ENCODE measurements at regions not wholly inside any gene's neighbourhood (a gene's known extent, or its start where the extent isn't known, plus 50 kb on each side); places are given as distances from the start of the nearest gene placed in this dataset.

DNA sequence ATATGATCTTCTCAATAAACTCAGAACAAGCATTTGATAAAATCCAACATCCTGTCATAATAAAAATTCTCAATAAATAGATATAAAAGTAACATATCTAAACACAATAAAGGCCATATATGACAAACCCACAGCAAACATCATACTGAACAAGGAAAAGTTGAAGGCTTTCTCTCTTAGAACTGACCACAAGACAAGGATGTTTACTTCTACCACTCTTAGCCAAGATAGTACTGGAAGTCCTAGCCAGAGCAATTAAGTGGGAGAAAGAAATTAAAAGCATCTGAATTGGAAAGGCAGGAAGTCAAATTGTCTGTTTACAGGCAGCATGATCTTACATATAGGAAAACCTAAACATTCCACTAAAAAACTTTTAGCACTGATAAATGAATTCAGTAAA is 510.9 kb downstream of the ANKRD7 start:
- Histone ChIP-seq H3K36me3 (ENCODE audit: control insufficient read depth in 4 of 4, insufficient read depth in 4 of 4, low read length in 3 of 4) (no peaks in the 10 kb centered on the region), H3K9me3 (ENCODE audit: control extremely low read depth in 1 of 5, control insufficient read depth in 4 of 5, insufficient read depth in 2 of 5, low read depth in 1 of 5, low read length in 4 of 5) (no peaks in the 10 kb centered on the region), H3K4me1 (ENCODE audit: control extremely low read depth in 1 of 4, control insufficient read depth in 4 of 4, insufficient read depth in 4 of 4, low read length in 3 of 4) (no peaks in the 10 kb centered on the region), H3K27me3 (replicated peaks in 2 of 5; ENCODE audit: control insufficient read depth in 4 of 5, insufficient read depth in 5 of 5, low read length in 4 of 5) (no peaks in the 10 kb centered on the region), H3K4me3 (ENCODE audit: control insufficient read depth in 1 of 7, extremely low read depth in 1 of 7, insufficient read depth in 4 of 7, low read depth in 2 of 7, low read length in 6 of 7) (no peak overlapping the region), H3K27ac (ENCODE audit: insufficient read depth in 1 of 2, low read depth in 1 of 2, low read length in 2 of 2, poor library complexity in 1 of 2, severe bottlenecking in 2 of 2) (no peak overlapping the region)
- DNase-seq, result no peak
- CTCF ChIA-PET, result no interaction called here
- POLR2A ChIA-PET, result no interaction called here

DNA sequence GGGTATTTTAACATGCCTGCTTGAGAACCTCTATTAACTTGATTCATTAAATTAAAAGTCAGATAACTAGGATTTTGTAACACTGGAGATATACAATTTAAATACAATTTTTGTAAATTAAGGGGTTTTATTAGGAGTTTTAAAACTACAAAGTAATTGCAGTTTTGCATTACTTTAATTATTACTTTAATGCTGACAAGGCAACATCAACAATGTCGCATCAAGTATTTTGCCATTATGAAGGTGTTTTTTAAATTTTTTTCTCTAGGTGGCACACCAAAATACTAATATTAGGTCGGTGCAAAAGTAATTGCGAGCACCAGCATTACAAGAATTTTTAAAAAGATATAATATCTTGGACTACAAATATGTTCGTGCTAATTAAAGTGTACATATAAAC is 513.4 kb downstream of the ANKRD7 start:
- Histone ChIP-seq H3K4me3 (ENCODE audit: control insufficient read depth in 1 of 7, extremely low read depth in 1 of 7, insufficient read depth in 4 of 7, low read depth in 2 of 7, low read length in 6 of 7) (no peak overlapping the region), H3K4me1 (ENCODE audit: control extremely low read depth in 1 of 4, control insufficient read depth in 4 of 4, insufficient read depth in 4 of 4, low read length in 3 of 4) (no peaks in the 10 kb centered on the region), H3K36me3 (ENCODE audit: control insufficient read depth in 4 of 4, insufficient read depth in 4 of 4, low read length in 3 of 4) (no peaks in the 10 kb centered on the region), H3K27ac (ENCODE audit: insufficient read depth in 1 of 2, low read depth in 1 of 2, low read length in 2 of 2, poor library complexity in 1 of 2, severe bottlenecking in 2 of 2) (no peak overlapping the region), H3K27me3 (replicated peaks in 2 of 5; ENCODE audit: control insufficient read depth in 4 of 5, insufficient read depth in 5 of 5, low read length in 4 of 5) (no peaks in the 10 kb centered on the region), H3K9me3 (ENCODE audit: control extremely low read depth in 1 of 5, control insufficient read depth in 4 of 5, insufficient read depth in 2 of 5, low read depth in 1 of 5, low read length in 4 of 5) (no peaks in the 10 kb centered on the region)
- no CpG with 5 or more reads among the region's 4 CpGs for WGBS (ENCODE audit: insufficient coverage)
- ChIA-PET POLR2A (no interaction called here), CTCF (no interaction called here)
- DNase-seq, result no peak

DNA sequence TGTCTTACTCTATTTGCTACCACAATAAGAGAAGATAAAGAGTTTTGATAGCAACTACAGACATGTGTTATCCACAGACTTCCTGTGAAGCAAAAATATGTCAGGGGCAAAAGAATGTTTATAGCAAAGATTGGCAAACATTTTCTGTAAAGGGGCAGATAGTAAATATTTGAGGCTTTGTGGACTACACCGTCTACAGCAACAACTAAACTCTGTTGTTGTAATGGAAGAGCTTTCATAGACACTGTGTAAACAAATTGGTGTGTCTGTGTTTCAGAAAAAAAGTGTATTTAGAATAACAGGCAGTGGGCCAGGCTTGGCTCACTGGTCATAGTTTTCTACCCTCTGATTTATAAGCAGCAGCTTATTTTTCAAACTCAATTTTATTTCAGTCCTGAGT is 521.4 kb downstream of the ANKRD7 start:
- H3K36me3 ChIP-seq (ENCODE audit: control insufficient read depth in 4 of 4, insufficient read depth in 4 of 4, low read length in 3 of 4), result no peaks in the 10 kb centered on the region
- no peak overlapping the region for H3K27ac ChIP-seq (ENCODE audit: insufficient read depth in 1 of 2, low read depth in 1 of 2, low read length in 2 of 2, poor library complexity in 1 of 2, severe bottlenecking in 2 of 2)
- no peak overlapping the region for H3K4me3 ChIP-seq (ENCODE audit: control insufficient read depth in 1 of 7, extremely low read depth in 1 of 7, insufficient read depth in 4 of 7, low read depth in 2 of 7, low read length in 6 of 7)
- no peaks in the 10 kb centered on the region for H3K27me3 ChIP-seq (replicated peaks in 2 of 5; ENCODE audit: control insufficient read depth in 4 of 5, insufficient read depth in 5 of 5, low read length in 4 of 5)
- no CpG with 5 or more reads among the region's 1 CpG for WGBS (ENCODE audit: insufficient coverage)
- no peaks in the 10 kb centered on the region for H3K4me1 ChIP-seq (ENCODE audit: control extremely low read depth in 1 of 4, control insufficient read depth in 4 of 4, insufficient read depth in 4 of 4, low read length in 3 of 4)
- POLR2A ChIA-PET, result no interaction called here
- CTCF ChIA-PET, result no interaction called here
- DNase-seq, result no peak
- no peaks in the 10 kb centered on the region for H3K9me3 ChIP-seq (ENCODE audit: control extremely low read depth in 1 of 5, control insufficient read depth in 4 of 5, insufficient read depth in 2 of 5, low read depth in 1 of 5, low read length in 4 of 5)

DNA sequence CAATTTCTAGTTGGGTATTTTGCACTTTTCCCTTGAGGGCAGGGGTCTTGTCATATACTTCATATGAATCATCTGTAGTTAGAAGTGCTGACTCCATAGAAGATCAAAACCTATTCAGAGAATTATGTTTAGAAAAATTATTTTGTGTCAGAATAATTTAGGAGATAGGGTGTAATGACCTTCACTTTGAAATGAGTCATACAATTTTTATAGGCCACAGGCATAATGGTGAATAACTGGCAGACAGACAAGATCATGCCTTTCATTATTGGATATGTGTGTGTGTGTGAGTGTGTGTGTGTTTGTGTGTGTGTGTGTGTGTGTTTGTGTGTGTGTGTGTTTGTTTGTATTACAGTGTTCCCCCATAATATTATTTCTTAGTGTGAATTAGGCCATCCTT is 523.0 kb downstream of the ANKRD7 start:
- Histone ChIP-seq H3K4me1 (ENCODE audit: control extremely low read depth in 1 of 4, control insufficient read depth in 4 of 4, insufficient read depth in 4 of 4, low read length in 3 of 4) (no peaks in the 10 kb centered on the region), H3K27ac (ENCODE audit: insufficient read depth in 1 of 2, low read depth in 1 of 2, low read length in 2 of 2, poor library complexity in 1 of 2, severe bottlenecking in 2 of 2) (no peak overlapping the region), H3K27me3 (replicated peaks in 2 of 5; ENCODE audit: control insufficient read depth in 4 of 5, insufficient read depth in 5 of 5, low read length in 4 of 5) (no peaks in the 10 kb centered on the region), H3K4me3 (ENCODE audit: control insufficient read depth in 1 of 7, extremely low read depth in 1 of 7, insufficient read depth in 4 of 7, low read depth in 2 of 7, low read length in 6 of 7) (no peak overlapping the region), H3K9me3 (ENCODE audit: control extremely low read depth in 1 of 5, control insufficient read depth in 4 of 5, insufficient read depth in 2 of 5, low read depth in 1 of 5, low read length in 4 of 5) (no peaks in the 10 kb centered on the region), H3K36me3 (ENCODE audit: control insufficient read depth in 4 of 4, insufficient read depth in 4 of 4, low read length in 3 of 4) (no peaks in the 10 kb centered on the region)
- ChIA-PET POLR2A (no interaction called here), CTCF (no interaction called here)
- no peak for DNase-seq

DNA sequence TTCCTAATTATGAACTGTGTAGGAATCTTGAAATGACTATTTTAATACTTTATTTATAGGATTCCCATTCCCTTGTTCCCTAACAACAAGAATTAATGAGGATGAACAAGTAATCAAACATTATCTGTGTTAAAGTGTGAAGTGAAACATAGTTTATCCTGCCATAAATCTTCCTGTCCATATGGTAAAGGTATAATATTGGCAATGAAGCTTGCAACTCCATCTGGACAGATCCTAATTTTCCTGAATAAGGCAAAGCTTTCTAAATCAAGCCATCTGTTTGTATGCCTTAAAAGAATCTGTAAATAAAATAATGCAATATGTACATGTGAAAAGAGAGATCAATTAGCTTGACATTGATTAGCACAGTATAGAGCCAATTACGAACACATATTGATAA is 529.0 kb downstream of the ANKRD7 start:
- POLR2A ChIA-PET, result no interaction called here
- no CpG with 5 or more reads among the region's 1 CpG for WGBS (ENCODE audit: insufficient coverage)
- H3K4me3 ChIP-seq (ENCODE audit: control insufficient read depth in 1 of 7, extremely low read depth in 1 of 7, insufficient read depth in 4 of 7, low read depth in 2 of 7, low read length in 6 of 7), result no peak overlapping the region

DNA sequence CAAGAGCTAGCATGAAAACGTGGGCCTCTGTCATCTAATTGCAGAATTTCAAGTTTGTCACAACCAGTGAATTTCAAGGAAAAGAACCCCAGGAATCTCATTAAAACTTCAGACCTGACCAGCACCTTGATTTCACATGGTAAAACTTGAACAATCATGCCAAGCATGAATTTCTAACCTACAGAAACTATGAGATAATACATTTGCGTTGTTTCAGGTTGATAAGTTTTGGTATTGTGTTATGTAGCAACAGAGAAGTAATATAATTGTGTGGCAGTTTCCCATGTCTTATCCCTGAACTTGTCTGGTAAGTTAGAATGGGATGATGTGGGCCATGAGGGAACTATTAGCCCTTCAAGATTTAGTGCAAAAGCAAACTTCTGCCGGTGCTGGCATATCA is 530.1 kb downstream of the ANKRD7 start:
- WGBS (ENCODE audit: insufficient coverage), result 100% methylated on average over 1 of the region's 3 CpGs
- CTCF ChIA-PET, result no interaction called here
- H3K9me3 ChIP-seq (ENCODE audit: control extremely low read depth in 1 of 5, control insufficient read depth in 4 of 5, insufficient read depth in 2 of 5, low read depth in 1 of 5, low read length in 4 of 5), result no peaks in the 10 kb centered on the region
- no peaks in the 10 kb centered on the region for H3K27me3 ChIP-seq (replicated peaks in 2 of 5; ENCODE audit: control insufficient read depth in 4 of 5, insufficient read depth in 5 of 5, low read length in 4 of 5)
- H3K4me1 ChIP-seq (ENCODE audit: control extremely low read depth in 1 of 4, control insufficient read depth in 4 of 4, insufficient read depth in 4 of 4, low read length in 3 of 4), result no peaks in the 10 kb centered on the region
- DNase-seq, result no peak
- H3K4me3 ChIP-seq (ENCODE audit: control insufficient read depth in 1 of 7, extremely low read depth in 1 of 7, insufficient read depth in 4 of 7, low read depth in 2 of 7, low read length in 6 of 7), result no peak overlapping the region
- no peaks in the 10 kb centered on the region for H3K36me3 ChIP-seq (ENCODE audit: control insufficient read depth in 4 of 4, insufficient read depth in 4 of 4, low read length in 3 of 4)
- POLR2A ChIA-PET, result no interaction called here
- no peak overlapping the region for H3K27ac ChIP-seq (ENCODE audit: insufficient read depth in 1 of 2, low read depth in 1 of 2, low read length in 2 of 2, poor library complexity in 1 of 2, severe bottlenecking in 2 of 2)

More for the DNA sequence above, 529.0 kb downstream of the ANKRD7 start:
- DNase-seq, result no peak
- H3K36me3 ChIP-seq (ENCODE audit: control insufficient read depth in 4 of 4, insufficient read depth in 4 of 4, low read length in 3 of 4), result no peaks in the 10 kb centered on the region
- no peaks in the 10 kb centered on the region for H3K27me3 ChIP-seq (replicated peaks in 2 of 5; ENCODE audit: control insufficient read depth in 4 of 5, insufficient read depth in 5 of 5, low read length in 4 of 5)
- H3K27ac ChIP-seq (ENCODE audit: insufficient read depth in 1 of 2, low read depth in 1 of 2, low read length in 2 of 2, poor library complexity in 1 of 2, severe bottlenecking in 2 of 2), result no peak overlapping the region
- no peaks in the 10 kb centered on the region for H3K9me3 ChIP-seq (ENCODE audit: control extremely low read depth in 1 of 5, control insufficient read depth in 4 of 5, insufficient read depth in 2 of 5, low read depth in 1 of 5, low read length in 4 of 5)
- H3K4me1 ChIP-seq (ENCODE audit: control extremely low read depth in 1 of 4, control insufficient read depth in 4 of 4, insufficient read depth in 4 of 4, low read length in 3 of 4), result no peaks in the 10 kb centered on the region
- CTCF ChIA-PET, result no interaction called here

DNA sequence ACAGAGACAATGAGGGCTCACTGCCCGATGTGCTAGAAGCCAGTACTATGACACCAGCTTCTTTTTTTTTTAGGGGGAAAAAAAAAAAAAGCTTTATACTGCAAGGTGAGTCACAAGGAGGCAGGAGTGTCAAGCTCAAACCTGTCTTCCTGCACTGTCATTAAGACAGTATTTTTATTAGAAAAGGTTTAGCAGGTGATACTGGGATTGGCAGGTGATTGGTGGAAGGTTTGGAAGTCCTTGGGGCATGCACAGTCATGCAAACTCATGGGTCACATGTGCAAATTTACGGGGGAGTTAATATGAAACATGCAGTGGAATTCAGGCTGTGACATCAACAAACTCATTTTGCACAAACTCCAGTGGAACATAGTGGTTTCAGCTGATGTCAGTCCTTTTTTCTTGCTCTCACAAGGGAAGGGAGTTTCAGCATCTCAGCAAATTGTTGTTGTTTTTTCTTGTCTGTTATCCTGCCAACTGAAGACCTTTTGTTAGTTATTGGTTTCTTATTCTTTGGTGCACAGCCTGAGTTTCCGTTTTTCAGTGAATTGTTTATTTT is 530.6 kb downstream of the ANKRD7 start:
- H3K9me3 ChIP-seq (ENCODE audit: control extremely low read depth in 1 of 5, control insufficient read depth in 4 of 5, insufficient read depth in 2 of 5, low read depth in 1 of 5, low read length in 4 of 5), result no peaks in the 10 kb centered on the region
- ChIA-PET POLR2A (no interaction called here), CTCF (no interaction called here)
- no peaks in the 10 kb centered on the region for H3K27me3 ChIP-seq (replicated peaks in 2 of 5; ENCODE audit: control insufficient read depth in 4 of 5, insufficient read depth in 5 of 5, low read length in 4 of 5)
- 75% methylated on average over 1 of the region's 3 CpGs for WGBS (ENCODE audit: insufficient coverage)
- no peaks in the 10 kb centered on the region for H3K4me1 ChIP-seq (ENCODE audit: control extremely low read depth in 1 of 4, control insufficient read depth in 4 of 4, insufficient read depth in 4 of 4, low read length in 3 of 4)
- H3K27ac ChIP-seq (ENCODE audit: insufficient read depth in 1 of 2, low read depth in 1 of 2, low read length in 2 of 2, poor library complexity in 1 of 2, severe bottlenecking in 2 of 2), result no peak overlapping the region
- DNase-seq, result no peak
- H3K4me3 ChIP-seq (ENCODE audit: control insufficient read depth in 1 of 7, extremely low read depth in 1 of 7, insufficient read depth in 4 of 7, low read depth in 2 of 7, low read length in 6 of 7), result no peak overlapping the region
- no peaks in the 10 kb centered on the region for H3K36me3 ChIP-seq (ENCODE audit: control insufficient read depth in 4 of 4, insufficient read depth in 4 of 4, low read length in 3 of 4)

DNA sequence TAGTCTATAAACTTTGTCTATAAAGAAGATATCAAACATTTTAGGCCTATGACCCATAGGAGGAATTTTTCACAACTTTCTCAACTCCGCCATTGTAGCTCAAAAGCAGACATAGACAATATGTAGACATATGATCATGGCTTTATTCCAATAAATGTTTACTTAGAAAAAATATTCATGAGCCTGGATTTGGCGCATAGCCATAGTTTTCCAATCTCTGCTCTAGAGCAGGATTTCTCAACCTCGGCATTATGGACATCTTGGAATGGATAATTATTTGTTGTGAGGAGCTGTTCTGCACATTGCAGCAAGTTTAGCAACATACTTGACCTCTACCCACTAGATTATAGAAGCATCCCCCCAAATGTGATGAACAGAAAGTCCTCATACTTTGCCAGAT is 532.6 kb downstream of the ANKRD7 start:
- Histone ChIP-seq H3K27ac (ENCODE audit: insufficient read depth in 1 of 2, low read depth in 1 of 2, low read length in 2 of 2, poor library complexity in 1 of 2, severe bottlenecking in 2 of 2) (no peak overlapping the region), H3K27me3 (replicated peaks in 2 of 5; ENCODE audit: control insufficient read depth in 4 of 5, insufficient read depth in 5 of 5, low read length in 4 of 5) (no peaks in the 10 kb centered on the region), H3K4me3 (ENCODE audit: control insufficient read depth in 1 of 7, extremely low read depth in 1 of 7, insufficient read depth in 4 of 7, low read depth in 2 of 7, low read length in 6 of 7) (no peak overlapping the region), H3K9me3 (ENCODE audit: control extremely low read depth in 1 of 5, control insufficient read depth in 4 of 5, insufficient read depth in 2 of 5, low read depth in 1 of 5, low read length in 4 of 5) (peaks cover 0 to 5% (median 0%) of the 10 kb centered on the region in 5 experiments), H3K36me3 (ENCODE audit: control insufficient read depth in 4 of 4, insufficient read depth in 4 of 4, low read length in 3 of 4) (no peaks in the 10 kb centered on the region), H3K4me1 (ENCODE audit: control extremely low read depth in 1 of 4, control insufficient read depth in 4 of 4, insufficient read depth in 4 of 4, low read length in 3 of 4) (no peaks in the 10 kb centered on the region)
- no CpG with 5 or more reads among the region's 3 CpGs for WGBS (ENCODE audit: insufficient coverage)
- ChIA-PET CTCF (no interaction called here), POLR2A (no interaction called here)
- no peak for DNase-seq
